SU-DHL-6 (cell line): ENCODE measurements at regions not wholly inside any gene's neighbourhood (a gene's known extent, or its start where the extent isn't known, plus 50 kb on each side); places are given as distances from the start of the nearest gene placed in this dataset.

Experiments used
- CTCF ChIP-seq: fragments of 200-600 bp; sonication (generic); IDR thresholded peaks from one replicate; pipeline ENCODE4 v1.5.1; 2017; ENCODE audit warnings: antibody characterized with exemption, mild to moderate bottlenecking, low read length, moderate library complexity; ENCODE audit not compliant: insufficient read depth, poor library complexity, severe bottlenecking
- EZH2phosphoT487 ChIP-seq: fragments of 200-600 bp; sonication (generic), shearing (Covaris generic); conservative IDR thresholded peaks from 2 replicates; pipeline ENCODE4 v1.6.1; 2018; ENCODE audit warnings: mild to moderate bottlenecking, antibody characterized with exemption, low read length, moderate library complexity, mixed read lengths

GRCh38 chr5:104223885-104224773 is 661.5 kb upstream of the NUDT12 start:
- no peak for TF ChIP-seq EZH2phosphoT487
- no peak for TF ChIP-seq CTCF
